ENCODE measurements at regions not wholly inside any gene's neighbourhood (a gene's known extent, or its start where the extent isn't known, plus 50 kb on each side); places are given as distances from the start of the nearest gene placed in this dataset.
"Not testable (repeated sequence)": the region's sequence is repeated elsewhere in the genome, so short reads cannot be mapped to it uniquely, and the experiment has no call there.

GRCh38 chrX:89033723-89034122 lies 286.7 kb downstream of the CPXCR1 start:
- no peak for DNase-seq

DNA sequence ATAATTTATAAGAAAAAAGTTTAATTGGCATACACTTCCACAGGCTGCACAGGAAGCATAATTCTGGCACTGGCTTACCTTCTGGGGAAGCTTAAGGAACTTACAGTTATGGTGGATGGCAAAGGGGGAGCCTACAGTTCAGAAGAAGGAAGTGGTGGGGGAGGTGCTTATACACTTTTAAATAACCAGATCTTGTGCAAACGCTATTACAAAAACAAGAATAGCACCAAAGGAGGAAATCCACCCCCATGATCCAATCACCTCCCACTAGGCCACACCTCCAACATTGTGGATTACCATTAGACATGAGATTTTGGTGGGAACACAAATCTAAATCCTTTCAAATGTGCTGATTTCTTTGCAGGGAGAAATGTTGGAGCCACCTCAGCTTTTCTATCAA lies 287.7 kb downstream of the CPXCR1 start:
- no peak for DNase-seq

DNA sequence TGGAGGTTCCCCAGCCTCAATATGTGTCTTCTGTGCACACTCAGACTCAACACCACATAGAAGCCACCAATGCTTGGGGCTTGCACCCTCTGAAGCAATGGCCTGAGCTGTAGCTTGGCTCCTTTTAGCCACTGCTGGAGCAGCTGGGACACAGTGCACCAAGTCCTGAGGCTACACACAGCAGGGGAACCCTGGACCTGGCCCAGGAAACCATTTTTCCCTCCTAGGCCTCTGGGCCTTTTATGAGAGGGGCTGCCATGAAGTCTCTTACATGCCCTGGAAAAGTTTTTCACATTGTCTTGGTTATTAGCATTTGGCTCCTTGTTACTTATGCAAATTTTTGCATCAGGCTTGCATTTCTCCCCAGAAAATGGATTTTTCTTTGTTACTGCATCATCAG lies 306.2 kb downstream of the CPXCR1 start:
- DNase-seq, result no peak

DNA sequence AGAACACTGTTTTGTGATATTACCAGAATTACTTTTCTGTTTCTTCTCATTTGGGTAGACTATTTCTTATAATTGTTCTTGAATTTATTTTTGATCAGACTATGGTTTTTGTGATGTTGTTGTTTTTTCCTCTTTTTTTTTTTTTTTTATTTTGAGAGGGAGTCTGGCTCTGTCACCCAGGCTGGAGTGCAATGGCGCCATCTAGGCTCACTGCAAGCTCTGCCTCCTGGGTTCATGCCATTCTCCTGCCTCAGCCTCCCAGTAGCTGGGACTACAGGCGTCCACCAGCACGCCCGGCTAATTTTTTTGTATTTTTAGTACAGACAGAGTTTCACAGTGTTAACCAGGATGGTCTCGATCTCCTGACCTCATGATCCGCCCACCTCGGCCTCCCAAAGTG lies 352.6 kb downstream of the CPXCR1 start:
- DNase-seq, result not testable (repeated sequence)

- DNase-seq, result no peak
Observed at GRCh38 chrX:89124985-89125384, 378.0 kb downstream of the CPXCR1 start.
